CD4-positive, alpha-beta T cell treated with Interleukin-12 subunit alpha and Interleukin-12 subunit beta, for 1 hour (primary cell): ENCODE measurements at regions not wholly inside any gene's neighbourhood (a gene's known extent, or its start where the extent isn't known, plus 50 kb on each side); places are given as distances from the start of the nearest gene placed in this dataset.
"Not testable (repeated sequence)": the region's sequence is repeated elsewhere in the genome, so short reads cannot be mapped to it uniquely, and the experiment has no call there.

ENCODE experiments used
- DNase-seq: peaks from one replicate; pipeline ENCODE4 v3.0.0-alpha.2; 2020

DNA sequence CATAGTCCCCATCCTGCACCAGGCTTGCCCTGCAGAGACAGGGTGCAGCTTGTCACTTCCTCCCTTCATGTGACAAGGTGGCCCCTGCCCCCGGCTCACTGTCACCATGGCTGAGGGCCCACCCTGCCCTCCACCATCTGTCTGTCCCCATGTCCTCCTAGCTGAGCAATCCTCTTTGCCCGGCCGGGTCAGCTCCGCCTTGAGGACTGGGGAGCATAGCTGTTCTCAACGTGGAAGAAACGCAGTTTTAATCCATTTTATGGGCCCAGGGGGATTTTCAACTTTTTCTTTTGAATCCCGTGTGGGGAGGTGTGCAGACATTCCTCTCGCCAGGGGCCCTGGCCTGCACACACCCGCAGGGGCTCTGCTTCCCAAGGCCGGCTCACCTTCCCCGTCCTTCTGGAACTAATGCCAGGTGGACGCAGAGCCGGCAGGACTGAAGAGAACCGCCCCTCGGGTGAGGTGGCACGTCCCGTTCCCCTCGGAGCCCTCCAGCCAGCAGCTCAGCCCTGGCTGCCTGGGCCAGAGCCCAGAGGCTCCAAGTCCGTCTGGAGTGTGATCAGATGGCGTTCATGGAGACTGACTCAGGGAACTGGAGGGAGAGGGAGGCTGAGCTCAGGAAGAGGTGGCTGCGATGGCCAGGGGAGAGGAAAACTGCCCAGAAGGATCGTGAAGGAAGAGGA lies 1108.7 kb downstream of the BRD1 start:
- DNase-seq, result no peak

DNA sequence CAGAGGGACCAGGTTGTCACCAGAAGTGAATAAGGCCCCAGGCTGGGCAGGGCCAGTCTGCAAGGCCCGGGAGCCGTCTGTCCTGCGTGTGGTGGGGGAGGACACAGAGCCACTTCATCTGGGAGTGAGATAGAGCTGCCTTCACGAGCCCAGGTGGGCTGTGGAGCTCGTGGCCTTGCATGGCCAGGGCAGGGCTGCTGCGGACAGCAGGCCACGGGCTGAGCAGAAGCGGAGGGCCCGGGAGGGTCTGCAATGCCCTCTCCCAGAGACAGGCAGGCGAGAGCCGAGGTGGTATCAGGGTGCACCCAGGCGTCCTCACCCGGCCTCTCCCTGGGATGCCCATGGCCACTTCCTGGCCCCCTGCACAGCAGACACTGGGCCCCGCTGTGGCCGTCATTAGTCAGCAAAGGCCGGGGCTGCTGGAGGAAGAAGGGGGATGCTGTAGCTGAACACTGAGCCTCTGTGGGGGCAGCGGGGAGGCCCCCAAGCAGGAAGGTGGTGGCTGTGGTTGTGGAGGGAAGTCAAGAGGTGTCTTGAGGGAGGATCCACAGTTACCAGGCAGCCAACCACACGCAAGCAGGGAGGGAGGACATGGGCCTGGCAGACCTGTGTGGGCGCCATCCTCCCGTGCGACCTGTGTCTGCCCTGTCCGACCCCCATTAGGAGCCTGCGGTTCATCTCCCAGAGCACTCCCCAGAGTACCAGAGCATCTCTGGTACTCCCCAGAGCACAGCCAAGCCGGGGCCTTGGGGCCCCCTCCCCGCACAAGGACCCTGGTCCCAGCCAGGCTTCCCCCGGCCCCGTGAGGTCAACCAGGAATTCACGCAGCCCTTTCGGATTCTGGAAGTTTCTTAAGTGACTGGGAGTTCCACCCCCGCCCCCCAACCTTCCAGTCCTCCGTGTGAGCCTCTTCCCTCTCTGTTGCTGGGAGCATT lies 1109.5 kb downstream of the BRD1 start:
- DNase-seq, result no peak

DNA sequence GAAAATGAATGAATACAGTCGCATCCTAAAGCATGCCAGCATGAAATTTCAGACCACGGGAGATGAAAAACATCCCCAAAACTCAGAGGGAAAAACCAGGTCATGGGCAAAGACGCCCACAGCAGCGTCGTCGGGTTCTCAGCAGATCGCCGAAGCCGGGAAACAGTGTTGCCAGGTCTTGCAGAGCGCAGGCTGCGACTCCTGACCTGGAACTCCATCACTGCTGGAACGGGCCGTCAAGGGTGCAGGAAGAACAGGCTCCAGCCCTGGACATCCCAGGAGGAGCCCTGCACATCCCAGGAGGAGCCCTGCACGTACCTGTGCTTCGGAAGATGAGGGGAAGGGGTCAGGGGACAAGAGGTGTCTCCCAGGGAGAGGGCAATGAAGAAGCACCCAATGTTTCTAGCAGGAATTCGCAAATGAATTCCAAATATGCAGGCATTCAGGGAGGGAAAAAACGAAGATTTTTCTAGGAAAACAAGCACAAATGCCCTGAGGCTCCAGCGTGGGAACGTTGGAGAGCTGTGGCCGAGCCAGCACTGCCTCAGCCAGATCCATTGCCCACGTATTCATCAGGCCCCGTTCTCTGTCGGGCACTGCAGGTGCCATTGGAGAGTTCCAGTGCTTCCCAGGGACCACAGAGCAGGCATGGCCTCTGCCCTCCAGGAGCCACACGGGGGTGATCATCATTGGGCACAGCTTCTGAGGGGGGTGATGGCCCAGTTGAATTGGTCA lies 1110.4 kb downstream of the BRD1 start:
- no peak for DNase-seq

DNA sequence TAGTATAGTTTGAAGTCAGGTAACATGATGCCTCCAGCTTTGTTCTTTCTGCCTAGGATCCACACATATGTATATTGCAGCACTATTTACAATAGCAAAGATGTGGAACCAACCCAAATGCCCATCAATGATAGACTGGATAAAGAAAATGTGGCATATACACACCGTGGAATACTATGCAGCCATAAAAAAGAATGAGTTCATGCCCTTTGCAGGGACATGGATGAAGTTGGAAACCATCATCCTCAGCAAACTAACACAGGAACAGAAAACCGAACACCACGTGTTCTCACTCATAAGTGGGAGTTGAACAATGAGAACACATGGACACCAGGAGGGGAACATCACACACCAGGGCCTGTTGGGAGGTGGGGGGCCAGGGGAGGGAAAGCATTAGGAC lies 1111.5 kb downstream of the BRD1 start:
- DNase-seq, result not testable (repeated sequence)

DNA sequence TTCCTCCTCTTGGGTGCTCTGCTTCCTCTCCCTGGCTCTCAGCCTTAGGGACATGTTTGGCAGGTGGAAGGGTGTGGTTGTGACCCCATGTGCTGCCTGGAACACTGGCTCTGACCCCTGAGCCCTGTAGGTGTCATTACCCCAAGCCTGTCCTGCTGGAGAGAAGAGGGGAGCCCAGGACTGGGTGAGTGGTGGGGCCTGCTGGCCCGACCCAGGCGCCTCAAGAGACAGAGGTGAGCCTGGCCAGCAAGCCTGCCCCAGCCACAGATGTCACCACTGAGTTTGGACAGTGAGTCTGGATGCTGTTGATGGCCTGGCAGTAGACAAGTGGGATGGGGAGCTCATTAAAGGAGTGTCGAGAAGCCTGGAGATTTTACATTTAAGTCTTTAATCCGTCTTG lies 1112.2 kb downstream of the BRD1 start:
- DNase-seq, result no peak

DNA sequence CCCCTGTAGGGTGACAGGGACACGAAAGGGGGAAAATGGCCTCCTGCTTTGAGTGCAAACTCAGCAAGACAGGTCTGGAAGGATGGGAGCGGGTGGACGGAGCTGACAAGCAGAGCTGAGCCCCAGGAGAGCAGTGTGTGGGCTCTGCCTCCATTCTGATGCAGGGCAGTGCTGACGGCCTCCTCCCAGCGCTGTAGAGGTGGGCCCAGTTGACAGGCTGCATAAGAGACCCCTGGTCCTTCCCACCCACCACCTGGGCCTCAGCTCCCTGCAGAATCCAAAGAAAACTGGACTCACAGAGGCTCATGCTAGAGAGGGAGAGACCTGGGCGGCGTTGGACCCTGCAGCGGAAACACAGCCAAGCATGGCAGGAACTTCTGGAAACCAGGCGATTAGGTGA lies 1113.4 kb downstream of the BRD1 start:
- no peak for DNase-seq

DNA sequence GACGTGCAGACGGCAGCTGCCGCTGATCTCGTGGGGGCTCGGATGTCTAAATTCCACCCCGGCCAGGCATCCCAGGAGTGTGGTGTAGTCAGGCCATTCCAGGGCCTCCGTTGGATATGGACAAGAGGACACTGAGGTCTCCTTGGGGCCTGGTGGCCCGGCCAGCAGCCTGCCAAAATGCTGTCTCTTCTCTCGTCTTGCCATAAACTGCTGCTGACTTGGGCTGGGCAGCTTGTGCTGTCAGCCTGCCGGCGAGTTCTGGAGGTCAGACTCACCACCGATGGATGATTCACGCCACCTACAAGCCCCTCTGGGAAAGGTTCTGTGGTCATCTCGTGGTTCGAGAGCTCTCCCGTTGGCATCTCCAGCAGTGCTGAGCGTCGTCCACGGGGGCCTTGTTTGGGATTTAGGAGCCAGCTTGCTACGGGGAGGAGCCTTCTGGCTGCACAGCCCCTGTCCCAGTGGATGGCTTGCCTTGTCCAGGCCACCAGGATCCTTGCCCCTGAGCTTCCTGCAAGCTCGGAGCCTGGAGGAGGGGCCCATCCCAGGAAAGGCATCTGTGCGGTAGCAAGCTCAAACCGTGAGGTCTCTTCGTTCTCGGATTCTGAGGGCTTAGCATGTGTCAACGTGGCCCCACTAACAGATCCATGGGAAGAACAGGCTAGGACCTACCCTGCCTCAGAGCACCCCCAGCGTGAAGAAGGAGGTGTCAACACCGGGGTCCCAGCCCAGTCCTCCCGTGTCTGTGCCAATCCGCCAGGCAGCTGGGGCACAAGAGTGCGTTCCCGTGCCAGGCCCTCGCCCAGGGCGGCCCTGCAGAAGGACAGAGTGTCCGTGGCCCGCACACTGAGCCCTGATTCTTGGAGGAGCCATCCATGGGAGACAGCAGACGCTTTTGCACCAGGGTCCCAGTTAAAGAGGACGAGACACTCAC lies 1114.1 kb downstream of the BRD1 start:
- DNase-seq, result no peak

DNA sequence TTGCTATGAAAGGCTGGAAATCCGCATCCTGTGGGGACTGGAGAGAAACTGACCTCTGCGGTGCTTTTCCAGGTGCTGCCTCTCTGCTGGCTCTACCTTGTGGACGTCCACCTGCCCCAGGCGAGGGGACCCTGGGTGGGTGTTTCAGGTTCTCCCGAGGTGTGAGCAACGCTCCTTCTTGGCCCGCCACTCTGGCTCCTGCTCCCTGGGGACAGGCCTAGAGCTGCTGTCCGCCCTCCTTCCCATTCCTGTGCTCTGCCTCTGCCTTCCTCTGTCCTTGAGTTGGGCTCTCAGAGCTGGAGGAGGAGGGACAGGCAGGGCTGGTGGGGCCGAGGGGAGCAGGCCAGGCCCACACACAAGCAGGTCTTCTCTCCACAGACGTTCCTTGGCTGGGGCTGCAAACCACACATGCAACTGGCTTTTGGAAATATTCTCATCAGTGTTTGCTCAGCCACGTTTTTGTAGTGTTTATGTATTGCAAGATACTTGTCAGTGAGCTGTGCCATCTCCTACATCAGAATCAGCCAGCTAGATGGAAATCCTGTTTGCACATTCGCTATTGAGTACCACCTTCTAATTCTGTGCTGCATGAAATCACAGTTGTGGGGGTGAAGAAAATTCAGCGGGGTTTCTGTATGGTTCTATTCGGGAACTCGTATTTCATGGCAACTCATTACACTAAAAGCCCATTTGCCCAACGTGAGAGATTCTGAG lies 1115.0 kb downstream of the BRD1 start:
- no peak for DNase-seq

DNA sequence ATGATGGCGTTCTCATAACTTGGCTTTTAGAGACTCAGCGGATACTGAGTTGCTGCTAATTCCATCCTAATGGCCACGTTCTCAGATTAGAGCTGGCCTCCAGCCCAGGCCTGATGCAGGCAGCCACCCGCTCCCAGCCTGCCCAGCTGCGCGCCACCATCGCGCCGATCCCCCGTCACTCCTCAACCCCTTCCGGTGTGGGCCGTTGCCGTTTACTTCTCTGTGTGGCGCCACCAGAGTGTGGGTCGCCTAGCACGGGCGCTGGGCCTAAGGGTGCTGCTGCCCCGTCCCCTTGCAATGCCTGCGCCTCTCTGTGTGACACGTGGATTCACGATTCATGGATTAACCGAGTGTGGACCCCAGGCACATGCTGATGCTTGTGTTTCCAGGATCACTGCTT lies 1116.0 kb downstream of the BRD1 start:
- no peak for DNase-seq

DNA sequence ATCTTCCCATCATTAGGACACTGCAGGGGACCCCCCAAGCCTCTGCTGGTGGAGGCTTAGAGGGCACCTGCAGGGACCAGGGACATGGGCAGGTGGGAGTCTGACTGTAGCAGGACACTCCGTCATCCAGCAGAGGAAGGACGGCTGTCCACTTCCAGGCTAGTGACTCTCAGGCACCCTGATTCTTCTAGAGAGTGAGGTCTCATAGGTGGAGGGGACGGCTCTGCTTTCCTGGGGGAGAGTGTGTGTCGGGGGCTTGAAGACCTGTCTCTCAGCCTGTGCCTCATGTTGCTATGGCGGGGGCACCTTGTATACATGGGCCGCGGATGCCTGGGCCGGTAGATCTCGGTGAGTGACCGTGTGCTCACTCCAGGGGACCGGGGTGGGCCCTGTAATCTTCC lies 1116.6 kb downstream of the BRD1 start:
- no peak for DNase-seq

DNA sequence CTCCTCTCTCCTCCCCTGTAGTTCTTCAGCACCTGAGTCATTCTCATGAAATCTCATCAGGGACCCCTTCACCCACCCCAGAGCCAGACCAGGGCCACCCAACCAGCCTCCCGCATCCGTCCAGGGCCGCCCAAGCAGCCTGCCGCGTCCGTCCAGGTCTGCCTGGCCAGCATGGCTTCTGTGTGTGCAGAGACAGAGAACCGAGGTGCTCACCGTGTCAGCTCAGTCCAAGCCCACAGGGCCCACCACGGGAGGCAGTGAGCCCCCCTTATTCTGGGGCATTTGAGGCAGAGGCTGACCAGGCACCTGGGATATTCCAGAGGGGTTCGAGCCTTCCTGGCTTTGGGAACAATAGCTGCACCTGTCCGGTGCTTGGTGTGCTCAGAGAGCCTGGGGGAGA lies 1117.3 kb downstream of the BRD1 start:
- DNase-seq, result no peak

DNA sequence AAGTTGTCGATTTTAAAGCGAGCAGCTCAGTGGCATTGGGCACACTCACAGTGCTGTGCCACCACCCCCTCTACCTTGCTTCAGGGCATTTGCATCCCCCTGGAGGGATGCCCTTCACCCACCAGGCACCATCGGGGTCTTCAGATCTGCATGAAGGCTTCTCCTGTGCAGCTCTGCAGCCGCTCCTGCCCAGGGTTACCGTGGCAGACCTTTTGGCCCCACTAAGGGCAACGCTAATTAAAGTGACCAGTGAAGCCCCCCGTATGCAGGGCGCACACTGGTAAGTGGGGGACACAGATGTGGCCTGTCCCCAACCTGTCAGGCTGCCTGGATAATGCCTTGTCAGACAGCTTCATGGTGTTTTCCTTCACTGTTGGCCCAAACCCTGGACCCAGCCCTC lies 1117.7 kb downstream of the BRD1 start:
- DNase-seq, result no peak

DNA sequence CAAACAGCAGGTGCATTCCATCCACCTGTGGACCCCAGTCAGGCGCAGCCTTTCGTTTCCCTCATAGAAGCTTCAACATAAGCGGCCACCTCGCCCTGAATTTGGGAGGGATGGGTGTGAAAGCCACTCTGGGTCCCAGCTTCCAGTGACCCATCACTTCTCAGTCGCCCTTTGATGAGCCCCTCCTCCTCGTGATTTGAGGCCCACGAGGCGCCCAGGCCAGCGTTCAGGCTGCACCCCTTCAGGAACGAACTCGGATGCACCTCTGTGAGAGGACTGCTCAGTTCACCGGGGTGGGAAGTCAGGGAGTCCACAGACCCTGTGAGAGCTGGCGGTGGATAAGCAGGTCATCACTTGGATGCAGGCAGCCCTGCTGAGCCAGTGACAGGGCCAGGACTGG lies 1118.2 kb downstream of the BRD1 start:
- no peak for DNase-seq

DNA sequence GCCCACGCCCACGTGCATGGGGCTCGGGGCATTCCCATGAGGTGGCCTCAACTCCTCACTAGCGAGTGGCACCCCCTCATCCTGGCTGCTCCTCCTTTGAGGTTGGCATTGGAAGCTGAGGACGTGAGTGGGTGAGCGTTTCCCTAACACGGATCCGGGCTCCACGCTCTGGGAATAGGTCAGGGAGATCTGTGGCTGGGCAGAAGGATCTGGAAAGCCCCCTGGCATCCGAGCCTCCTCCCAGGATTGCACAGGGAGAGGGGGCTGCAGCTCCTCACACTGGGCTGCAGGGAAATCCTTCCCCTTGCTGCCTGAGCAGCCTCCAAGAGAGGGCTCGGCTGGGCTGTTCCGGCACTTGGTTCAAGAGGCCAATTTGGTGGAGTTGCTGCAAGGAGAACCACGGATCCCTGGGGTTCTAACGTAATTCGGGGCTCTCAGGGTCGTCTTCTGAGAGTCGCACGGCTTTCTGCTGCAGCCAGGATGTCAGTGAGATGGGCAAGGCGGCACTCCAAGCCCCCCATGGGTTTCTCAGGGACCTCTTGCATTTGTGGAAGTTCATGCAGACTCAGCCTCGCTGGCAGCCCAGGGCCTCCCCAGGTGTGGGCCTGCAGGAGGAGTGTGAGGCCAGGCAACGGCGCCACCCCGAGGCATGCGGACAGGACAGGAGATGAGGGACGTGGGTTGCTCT lies 1119.0 kb downstream of the BRD1 start:
- no peak for DNase-seq

DNA sequence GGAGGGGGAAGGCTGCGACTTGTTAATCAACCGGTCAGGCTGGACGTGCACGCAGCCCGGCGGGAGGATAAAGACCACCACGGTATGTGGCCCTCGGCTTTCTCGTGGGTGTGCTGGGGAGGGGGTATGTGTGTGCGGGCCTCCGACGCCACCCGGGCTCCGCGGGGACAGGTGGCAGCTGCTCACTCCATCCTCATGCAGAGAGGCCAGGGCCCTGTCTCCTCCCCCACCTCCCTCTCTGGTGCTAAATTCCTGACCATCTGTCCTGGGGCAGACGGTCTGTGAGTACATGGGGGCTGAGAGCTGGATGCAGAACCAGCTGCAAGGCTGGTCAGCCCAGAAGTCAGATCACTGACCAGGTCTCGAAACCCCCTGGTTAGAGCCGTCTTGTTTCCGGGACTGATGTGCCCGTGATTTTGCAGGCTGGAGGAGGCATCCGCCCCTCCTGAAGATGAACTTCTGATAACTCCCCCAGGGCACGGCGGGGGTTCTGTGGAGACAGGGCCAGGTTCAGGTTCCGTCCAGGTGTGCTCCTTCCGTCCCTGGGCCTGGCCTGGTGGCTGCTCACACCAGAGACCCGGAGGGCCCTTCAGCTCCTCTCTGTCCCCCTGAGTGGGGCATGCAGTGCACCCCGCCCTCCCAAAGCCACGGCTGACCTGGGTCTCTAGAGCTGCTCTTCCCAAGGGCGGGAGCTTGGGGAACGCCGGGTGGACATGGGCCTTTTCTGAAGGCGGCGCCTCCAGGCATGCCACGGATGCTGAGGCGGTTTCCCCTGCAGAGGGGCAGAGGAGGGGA lies 1119.7 kb downstream of the BRD1 start:
- DNase-seq, result no peak

DNA sequence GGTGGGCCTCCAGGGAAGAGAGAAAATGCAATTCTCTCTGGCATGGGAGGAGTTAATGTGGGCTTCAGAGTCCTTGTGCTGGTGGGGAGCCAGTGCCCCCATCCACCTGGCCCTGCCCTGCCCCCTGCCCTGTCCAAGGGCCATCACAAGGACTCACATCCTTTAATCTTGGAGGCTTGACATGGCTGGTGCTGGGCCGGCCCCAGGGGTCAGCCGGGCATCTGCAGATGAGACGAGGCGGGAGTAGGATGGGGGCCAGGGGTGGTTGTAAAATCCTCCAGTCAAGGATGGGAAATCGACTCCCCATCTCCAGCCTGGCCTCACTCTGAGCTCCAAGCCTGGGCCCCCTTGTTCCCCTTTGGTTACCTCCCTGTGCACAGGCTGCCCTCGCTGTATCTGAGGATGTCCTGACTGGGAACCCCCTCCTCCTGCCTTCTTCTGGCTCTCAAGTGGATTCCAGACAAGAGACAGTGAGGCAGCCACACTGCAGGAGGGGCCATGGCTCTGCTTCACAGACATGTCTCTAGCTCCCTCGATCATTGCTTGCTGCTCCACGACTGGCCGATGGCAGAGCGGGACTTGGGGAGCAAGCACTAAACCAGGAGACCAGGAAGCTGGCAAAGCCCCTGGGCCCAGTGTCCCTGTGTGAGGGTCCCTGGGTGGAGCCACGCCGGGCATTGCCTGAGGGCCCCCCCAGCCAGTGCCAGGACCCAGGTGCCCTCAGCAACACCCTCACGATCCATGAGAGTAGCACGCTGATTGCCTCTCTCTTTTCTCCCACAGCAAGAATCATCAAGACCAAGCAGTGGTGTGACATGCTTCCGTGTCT lies 1120.5 kb downstream of the BRD1 start:
- DNase-seq, result no peak

DNA sequence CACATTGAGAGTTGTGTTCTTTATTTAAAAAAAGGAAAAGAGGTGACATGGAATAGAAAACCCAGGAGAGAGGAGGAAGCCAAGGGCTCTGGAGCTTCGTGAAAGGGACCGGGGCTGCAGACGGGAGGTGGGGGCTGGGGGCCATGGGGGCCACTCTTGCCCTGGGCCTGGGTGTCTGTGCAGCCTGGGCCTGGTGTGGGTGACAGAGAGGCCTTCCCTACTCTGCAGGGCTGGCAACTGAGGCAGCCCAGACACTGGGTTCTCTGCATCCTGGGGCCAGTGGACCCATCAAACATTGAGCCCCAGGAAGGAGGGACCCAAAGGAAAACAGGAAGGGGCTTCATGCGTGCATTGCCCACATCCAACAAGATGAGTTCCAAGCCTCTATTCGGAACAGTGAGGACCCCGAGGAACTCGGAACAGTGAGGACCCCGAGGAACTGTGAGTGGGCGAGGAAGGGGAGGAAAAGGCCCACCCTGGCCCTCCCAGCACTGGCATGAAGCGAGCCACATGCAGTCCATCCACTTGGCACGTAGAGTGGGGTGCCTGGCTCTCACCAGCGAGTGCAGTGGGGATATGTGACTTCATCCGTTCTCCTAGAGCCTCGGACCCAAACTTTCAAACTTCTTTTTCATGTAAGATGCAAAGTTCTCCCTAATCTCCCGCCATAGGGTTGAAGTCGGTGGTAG lies 1121.6 kb downstream of the BRD1 start:
- no peak for DNase-seq

DNA sequence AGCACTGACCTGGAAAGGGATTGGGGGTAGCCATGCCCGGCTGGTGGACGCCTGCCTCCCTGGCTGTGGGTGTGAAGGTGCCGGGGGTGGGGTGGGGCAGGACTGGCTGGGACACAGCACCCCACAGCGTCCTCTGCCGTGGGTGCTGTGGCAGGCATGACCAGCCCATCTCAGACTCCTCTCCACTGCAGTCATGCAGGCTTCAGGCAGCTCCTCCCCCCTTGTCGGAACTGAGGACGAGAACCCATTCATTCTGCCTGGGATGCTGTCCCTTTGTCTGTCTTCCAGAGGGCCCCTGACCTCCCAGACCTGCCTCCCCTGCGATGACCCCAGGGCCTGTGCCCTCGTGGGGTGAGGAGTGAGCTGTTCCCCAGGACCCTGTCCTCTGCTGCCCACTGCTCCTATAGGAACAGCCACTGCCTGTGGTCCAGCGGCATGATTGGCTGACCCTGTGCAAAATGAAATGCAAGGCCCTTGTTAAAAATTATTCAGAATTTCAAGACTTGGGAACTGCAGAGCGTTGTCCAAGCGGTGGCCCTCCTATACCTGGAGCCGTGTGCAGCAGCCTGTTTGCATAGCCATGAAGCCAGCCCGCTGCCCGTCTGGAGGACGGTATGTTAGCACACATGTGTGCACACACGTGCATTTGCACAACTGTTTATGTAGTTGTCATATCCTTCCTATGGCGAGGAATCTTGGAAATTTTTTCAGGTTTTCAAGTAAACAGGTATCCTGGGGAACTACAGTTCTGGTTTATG lies 1122.3 kb downstream of the BRD1 start:
- no peak for DNase-seq
